Skeletal muscle cell (primary cell): ENCODE measurements at regions not wholly inside any gene's neighbourhood (a gene's known extent, or its start where the extent isn't known, plus 50 kb on each side); places are given as distances from the start of the nearest gene placed in this dataset.
"Not testable (repeated sequence)": the region's sequence is repeated elsewhere in the genome, so short reads cannot be mapped to it uniquely, and the experiment has no call there.

ENCODE experiments used
- DNase-seq: peaks from one replicate; pipeline ENCODE4 v3.0.0-alpha.2; 2010; ENCODE audit warnings: low read depth
- H3K4me3 ChIP-seq: 2 replicates; pipeline ENCODE4 v1.5.1; 2011; ENCODE audit warnings: low read depth, mild to moderate bottlenecking, control low read depth, low read length, moderate library complexity

DNA sequence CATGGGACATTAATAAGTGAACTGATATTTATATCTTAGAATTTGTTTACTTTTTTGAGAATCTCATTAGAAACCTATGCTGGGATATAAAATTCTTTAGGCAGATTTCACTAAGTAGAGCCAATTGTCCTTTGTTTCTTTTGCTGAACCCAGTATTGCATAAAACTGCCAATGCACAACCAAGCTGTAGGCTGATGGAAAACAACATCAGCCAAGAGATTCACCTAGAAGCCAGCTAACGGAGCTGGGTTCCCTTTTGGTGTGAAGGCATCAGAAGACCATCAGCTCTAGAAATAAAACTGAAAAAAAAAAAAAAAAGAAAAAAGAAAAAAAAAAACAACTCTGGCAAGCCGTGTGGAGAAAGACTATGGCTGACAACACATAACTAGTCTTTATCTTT, 328.2 kb upstream of the PDE3A start:
- H3K4me3 ChIP-seq: no peak overlapping the region
- DNase-seq: no peak

GRCh38 chr12:20040831-20041230, 327.5 kb upstream of the PDE3A start:
- no peak for DNase-seq
- no peak overlapping the region for H3K4me3 ChIP-seq

DNA sequence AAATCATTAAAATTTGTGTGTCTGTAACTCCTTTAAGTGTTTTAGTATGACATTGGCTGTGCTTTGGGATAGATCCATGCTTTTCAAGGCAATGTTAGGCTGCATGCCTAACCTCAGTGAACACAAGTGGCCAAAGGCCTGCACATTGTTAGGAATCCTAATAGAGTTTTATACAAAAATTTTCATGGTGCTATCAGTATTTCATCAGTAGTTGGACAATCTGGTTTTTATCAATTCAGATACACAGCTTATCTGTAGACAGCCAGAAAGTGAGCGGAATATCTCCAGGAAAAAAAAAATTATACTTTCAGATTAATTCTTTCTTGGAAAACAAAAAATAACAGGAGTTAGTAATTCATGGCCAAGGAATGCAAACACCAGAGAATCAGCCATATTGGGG, 324.0 kb upstream of the PDE3A start:
- no peak for DNase-seq
- no peak overlapping the region for H3K4me3 ChIP-seq

GRCh38 chr12:20044846-20045245, 323.5 kb upstream of the PDE3A start:
- no peak overlapping the region for H3K4me3 ChIP-seq
- DNase-seq: no peak

- DNase-seq: no peak
- H3K4me3 ChIP-seq: no peak overlapping the region
Measured at GRCh38 chr12:20047901-20048300, 320.4 kb upstream of the PDE3A start.

- no peak for DNase-seq
- no peak overlapping the region for H3K4me3 ChIP-seq
Measured at GRCh38 chr12:20050221-20050620, 318.1 kb upstream of the PDE3A start.

DNA sequence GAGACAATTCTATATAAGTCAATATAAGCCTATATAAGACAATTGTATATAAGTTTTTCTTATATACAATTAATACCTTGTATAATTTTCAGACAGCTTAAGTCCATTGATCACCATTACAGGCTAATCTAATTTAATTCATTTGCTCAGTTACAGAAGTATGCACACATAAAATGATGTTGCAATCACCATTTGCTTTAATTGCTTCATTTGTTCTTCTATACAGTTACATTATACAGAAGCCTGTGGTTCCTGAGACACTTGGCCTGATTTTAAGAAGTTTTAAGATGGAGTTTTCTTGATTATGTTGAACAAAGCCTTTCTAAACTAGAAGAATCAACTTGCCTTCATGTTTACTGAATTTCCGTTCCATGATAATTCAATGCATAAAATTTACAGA, 314.6 kb upstream of the PDE3A start:
- no peak for DNase-seq

GRCh38 chr12:20055856-20056255, 312.5 kb upstream of the PDE3A start:
- no peak for DNase-seq
- no peak overlapping the region for H3K4me3 ChIP-seq

More for the DNA sequence above, 314.6 kb upstream of the PDE3A start:
- no peak overlapping the region for H3K4me3 ChIP-seq

DNA sequence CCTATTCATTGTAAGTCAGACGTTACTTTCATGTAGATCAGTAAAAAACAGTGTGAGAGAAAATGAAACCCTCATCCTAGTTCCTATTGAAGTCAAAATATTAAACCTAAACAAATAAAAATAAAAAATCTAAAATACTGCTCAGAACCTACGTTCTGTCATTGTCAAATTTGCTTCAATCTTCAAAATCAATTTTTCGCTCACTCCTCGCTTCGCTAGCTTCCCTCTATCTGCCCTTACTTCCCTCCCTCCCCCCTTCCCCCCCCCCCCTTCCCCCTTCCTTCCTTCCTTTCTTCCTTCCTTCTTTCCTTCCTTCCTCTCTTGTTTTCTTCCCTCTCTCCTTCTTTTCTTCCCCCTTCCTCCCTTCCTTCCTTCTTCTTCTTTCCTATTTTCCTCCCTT, 310.9 kb upstream of the PDE3A start:
- DNase-seq: no peak
- no peak overlapping the region for H3K4me3 ChIP-seq

DNA sequence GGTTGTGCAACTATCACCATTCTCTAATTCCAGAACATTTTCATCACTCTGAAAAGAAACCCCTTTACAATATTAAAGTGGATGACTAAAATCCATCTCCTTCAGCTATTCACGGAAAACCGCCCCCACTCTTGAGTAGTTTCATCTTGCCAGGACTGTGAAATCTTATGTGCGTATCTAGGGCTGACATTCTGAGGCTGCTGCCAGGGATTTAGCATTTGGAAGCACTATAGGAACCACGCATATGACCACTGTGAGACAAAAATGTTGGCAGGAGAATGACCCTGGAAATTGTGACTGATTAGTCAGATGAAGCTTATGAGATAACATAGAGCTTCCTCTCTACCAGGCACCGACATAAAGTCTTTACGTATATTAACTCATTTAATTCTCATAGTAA, 305.2 kb upstream of the PDE3A start:
- no peak overlapping the region for H3K4me3 ChIP-seq
- peak; percentile 78 for DNase-seq

DNA sequence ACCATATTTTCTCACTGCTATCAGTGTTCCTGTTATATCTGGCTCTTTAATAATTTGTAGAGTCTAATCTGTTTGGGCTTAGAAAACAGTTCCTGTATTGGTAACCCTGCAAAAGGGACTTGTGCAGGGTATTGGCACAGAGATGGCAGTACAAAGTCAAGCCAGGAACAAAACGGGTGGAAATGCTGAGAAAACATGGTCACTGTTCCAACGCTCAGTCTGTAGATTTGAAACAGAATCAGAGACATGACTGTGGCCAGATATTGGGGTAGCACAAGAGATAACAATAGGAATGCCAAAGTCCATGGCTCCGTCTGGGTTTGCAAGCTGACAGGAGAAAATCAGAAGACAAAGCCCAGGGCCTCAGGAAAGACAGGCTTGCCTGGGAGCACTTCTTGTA, 290.7 kb upstream of the PDE3A start:
- H3K4me3 ChIP-seq: no peak overlapping the region
- DNase-seq: no peak

DNA sequence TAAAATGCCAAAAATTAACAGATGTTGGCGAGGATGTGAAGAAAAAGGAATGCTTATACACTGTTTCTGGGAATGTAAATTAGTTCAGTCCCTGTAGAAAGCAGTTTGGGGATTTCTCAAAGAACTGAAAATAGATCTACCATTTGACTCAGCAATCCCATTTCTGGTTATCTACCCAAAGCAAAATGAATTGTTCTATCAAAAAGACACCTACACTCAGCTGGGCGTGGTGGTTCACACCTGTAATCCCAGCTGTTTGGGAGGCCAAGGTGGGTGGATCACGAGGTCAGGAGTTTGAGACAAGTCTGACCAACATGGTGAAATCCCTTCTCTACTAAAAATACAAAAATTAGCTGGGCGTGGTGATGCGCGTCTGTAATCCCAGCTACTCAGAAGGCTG, 279.3 kb upstream of the PDE3A start:
- no peak overlapping the region for H3K4me3 ChIP-seq
- no peak for DNase-seq

DNA sequence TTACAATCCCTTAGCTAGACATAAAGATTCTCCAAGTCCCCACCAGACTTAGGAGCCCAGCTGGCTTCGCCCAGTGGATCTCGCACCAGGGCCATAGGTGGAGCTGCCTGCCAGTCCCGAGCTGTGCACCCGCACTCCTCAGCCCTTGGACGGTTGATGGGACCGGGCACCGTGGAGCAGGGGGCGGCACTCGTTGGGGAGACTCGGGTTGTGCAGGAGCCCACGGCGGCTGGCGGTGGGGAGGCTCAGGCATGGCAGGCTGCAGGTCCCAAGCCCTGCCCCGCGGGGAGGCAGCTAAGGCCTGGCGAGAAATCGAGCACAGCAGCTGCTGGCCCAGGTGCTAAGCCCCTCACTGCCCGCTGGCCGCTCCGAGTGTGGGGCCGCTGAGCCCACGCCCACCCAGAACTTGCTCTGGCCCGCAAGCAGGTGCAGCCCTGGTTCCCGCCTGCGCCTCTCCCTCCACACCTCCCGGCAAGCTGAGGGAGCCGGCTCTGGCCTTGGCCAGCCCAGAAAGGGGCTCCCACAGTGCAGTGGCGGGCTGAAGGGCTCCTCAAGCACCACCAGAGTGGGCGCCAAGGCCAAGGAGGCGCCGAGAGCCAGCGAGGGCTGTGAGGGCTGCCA, 275.0 kb upstream of the PDE3A start:
- DNase-seq, H3K4me3 ChIP-seq: not testable (repeated sequence)

GRCh38 chr12:20096430-20096829, 271.9 kb upstream of the PDE3A start:
- no peak overlapping the region for H3K4me3 ChIP-seq
- DNase-seq: no peak

DNA sequence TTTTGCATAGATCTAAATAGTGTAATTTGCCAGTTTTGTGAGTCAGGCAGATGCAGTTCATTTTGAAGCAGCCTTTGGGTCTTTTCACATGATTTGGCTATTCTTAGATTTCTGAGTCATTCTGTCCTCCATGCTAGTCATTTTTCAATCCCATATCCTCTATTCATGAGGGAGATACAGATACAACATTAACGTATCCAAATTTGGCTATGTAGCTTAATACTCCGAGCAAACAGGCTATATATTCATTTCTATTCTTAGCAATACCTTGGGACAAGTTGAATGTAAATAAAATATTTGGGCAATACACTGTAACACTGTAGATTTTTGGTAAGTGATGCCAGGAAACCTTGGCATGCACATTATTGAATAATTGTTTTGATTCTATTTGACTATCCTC, 270.7 kb upstream of the PDE3A start:
- peak; percentile 36 for DNase-seq
- no peak overlapping the region for H3K4me3 ChIP-seq

GRCh38 chr12:20099395-20100183, 268.7 kb upstream of the PDE3A start:
- no peak overlapping the region for H3K4me3 ChIP-seq
- no peak for DNase-seq

DNA sequence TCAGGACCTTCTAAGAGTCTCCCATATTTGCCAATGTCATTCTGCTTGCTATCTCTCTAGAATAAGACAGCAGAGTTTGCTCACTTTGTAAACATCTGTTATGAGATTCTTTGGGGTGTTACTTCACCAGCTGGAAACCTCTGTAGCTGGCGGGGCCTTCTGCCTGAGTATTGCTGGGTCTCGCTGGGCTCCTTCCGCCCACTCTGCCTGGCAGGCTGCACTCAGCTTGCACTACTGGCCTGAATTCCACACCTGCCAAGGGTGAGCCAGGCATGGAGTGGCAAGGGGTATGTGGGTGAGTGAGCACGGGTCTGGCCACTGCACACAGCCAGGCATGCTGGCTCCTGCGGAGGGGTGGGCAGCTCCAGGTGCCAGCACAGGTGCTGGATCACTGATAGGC, 267.3 kb upstream of the PDE3A start:
- H3K4me3 ChIP-seq: no peak overlapping the region
- no peak for DNase-seq

- no peak overlapping the region for H3K4me3 ChIP-seq
- no peak for DNase-seq
Measured at GRCh38 chr12:20105943-20106342, 262.4 kb upstream of the PDE3A start.

GRCh38 chr12:20109676-20110075, 258.7 kb upstream of the PDE3A start:
- DNase-seq: no peak
- no peak overlapping the region for H3K4me3 ChIP-seq

GRCh38 chr12:20115371-20115770, 253.0 kb upstream of the PDE3A start:
- DNase-seq, H3K4me3 ChIP-seq: not testable (repeated sequence)
